Prostate gland (tissue), 2 donors: ENCODE measurements at regions not wholly inside any gene's neighbourhood (a gene's known extent, or its start where the extent isn't known, plus 50 kb on each side); places are given as distances from the start of the nearest gene placed in this dataset.

ENCODE experiments used
- DNase-seq: peaks from one replicate; pipeline ENCODE4 v3.0.0-alpha.2; 2019; ENCODE audit warnings: low spot score
- H3K27ac ChIP-seq, 2 donors: fragments of 200-600 bp; sonication (generic); 2 replicates each; pipeline ENCODE4 v1.5.1; 2017 to 2019
- H3K27me3 ChIP-seq: fragments of 200-600 bp; sonication (generic); replicated peaks from 2 replicates; pipeline ENCODE4 v1.5.1; 2019; ENCODE audit not compliant: insufficient read depth
- H3K36me3 ChIP-seq, 2 donors: fragments of 200-600 bp; sonication (generic); 1 replicate in 1 of 2; 2 replicates in 1 of 2; pipeline versions ENCODE4 v1.5.1 to v1.8.1; 2017 to 2019
- H3K4me1 ChIP-seq: fragments of 200-600 bp; sonication (generic); replicated peaks from 2 replicates; pipeline ENCODE4 v1.5.1; 2019
- H3K4me3 ChIP-seq, 2 donors: fragments of 200-600 bp; sonication (generic); 2 replicates each; pipeline ENCODE4 v1.5.1; 2017 to 2019
- H3K9me3 ChIP-seq: fragments of 200-600 bp; sonication (generic); 2 replicates; pipeline ENCODE4 v1.5.1; 2017
- CTCF ChIP-seq, 4 experiments: fragments of 200-600 bp in 2 of 4; fragments of 450-650 bp in 2 of 4; sonication (generic) in 2 of 4; IDR thresholded peaks; 1 replicate in 3 of 4; 2 replicates in 1 of 4; pipeline ENCODE4 v1.5.1; 2016 to 2019; ENCODE audit warnings: antibody characterized with exemption in 4 of 4, mild to moderate bottlenecking in 2 of 4, moderate library complexity in 2 of 4
- POLR2A ChIP-seq: fragments of 450-650 bp; IDR thresholded peaks from one replicate; pipeline ENCODE4 v1.6.1; 2016; ENCODE audit warnings: antibody characterized with exemption, mild to moderate bottlenecking
- POLR2AphosphoS5 ChIP-seq: sonication (generic); formaldehyde crosslinking; IDR thresholded peaks from one replicate; pipeline ENCODE4 v1.6.1; 2017; ENCODE audit warnings: antibody characterized with exemption
- WGBS: methylation state at CpG from one replicate; pipeline ENCODE4 v1.1.5; 2018; 5-methylcytosine and 5-hydroxymethylcytosine counted together
- intact Hi-C: fragments of 100-400 bp; cut with DNase I; formaldehyde crosslinking; loops from one replicate; pipeline ENCODE4 v1.14.2; 2022

DNA sequence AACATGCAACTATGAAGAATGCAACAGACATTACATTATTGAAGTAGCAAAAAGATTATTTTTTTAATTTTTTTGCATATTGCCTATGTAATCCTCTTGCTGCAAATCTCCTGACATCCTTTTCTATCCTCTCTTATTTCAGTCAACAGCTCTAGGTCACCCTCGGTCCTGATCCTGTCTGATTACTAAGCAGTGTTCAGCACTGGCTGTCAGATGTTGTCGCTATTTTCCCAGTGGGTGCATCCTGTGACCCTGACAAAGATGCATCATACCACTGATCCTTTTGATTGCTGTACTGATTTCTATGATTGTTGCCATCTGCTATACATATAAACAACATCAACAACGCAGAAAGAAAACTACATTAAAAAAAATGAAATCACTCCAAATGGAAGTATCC is 443.7 kb upstream of the PRR20A start:
- no peaks in the 10 kb centered on the region for H3K9me3 ChIP-seq
- intact Hi-C loops = no loop called here

GRCh38 chr13:56700324-56700723 is 440.4 kb upstream of the PRR20A start:
- H3K9me3 ChIP-seq = no peaks in the 10 kb centered on the region

More for the DNA sequence above, 443.7 kb upstream of the PRR20A start:
- Histone ChIP-seq H3K4me1 (no peaks in the 10 kb centered on the region), H3K4me3 (no peak overlapping the region), H3K27me3 (no peaks in the 10 kb centered on the region), H3K36me3 (no peaks in the 10 kb centered on the region), H3K27ac (no peak overlapping the region)
- no peak for TF ChIP-seq POLR2A
- TF ChIP-seq POLR2AphosphoS5 = no peak
- no peak for TF ChIP-seq CTCF (IDR thresholded peaks at IDR 0.05)
- DNase-seq = no peak
- WGBS = 81% methylated on average over 3 of the region's 3 CpGs

GRCh38 chr13:56706485-56706884 is 434.2 kb upstream of the PRR20A start:
- no peaks in the 10 kb centered on the region for H3K9me3 ChIP-seq
- DNase-seq = no peak
- no peak overlapping the region for H3K27ac ChIP-seq
- no peaks in the 10 kb centered on the region for H3K27me3 ChIP-seq
- WGBS = 26% methylated on average over 2 of the region's 2 CpGs
- no peaks in the 10 kb centered on the region for H3K4me1 ChIP-seq
- H3K4me3 ChIP-seq = no peak overlapping the region
- H3K36me3 ChIP-seq = no peaks in the 10 kb centered on the region
- TF ChIP-seq POLR2A = no peak
- intact Hi-C loops = no loop called here

More at GRCh38 chr13:56700324-56700723, 440.4 kb upstream of the PRR20A start:
- Histone ChIP-seq H3K27me3 (no peaks in the 10 kb centered on the region), H3K27ac (no peak overlapping the region), H3K36me3 (no peaks in the 10 kb centered on the region), H3K4me3 (no peak overlapping the region), H3K4me1 (no peaks in the 10 kb centered on the region)
- DNase-seq = no peak
- 91% methylated on average over 4 of the region's 4 CpGs for WGBS
- no peak for TF ChIP-seq POLR2AphosphoS5
- no peak for TF ChIP-seq POLR2A
- TF ChIP-seq CTCF (IDR thresholded peaks at IDR 0.05) = no peak
- intact Hi-C loops = no loop called here

GRCh38 chr13:56713656-56714055 is 427.1 kb upstream of the PRR20A start:
- intact Hi-C loops = no loop called here

DNA sequence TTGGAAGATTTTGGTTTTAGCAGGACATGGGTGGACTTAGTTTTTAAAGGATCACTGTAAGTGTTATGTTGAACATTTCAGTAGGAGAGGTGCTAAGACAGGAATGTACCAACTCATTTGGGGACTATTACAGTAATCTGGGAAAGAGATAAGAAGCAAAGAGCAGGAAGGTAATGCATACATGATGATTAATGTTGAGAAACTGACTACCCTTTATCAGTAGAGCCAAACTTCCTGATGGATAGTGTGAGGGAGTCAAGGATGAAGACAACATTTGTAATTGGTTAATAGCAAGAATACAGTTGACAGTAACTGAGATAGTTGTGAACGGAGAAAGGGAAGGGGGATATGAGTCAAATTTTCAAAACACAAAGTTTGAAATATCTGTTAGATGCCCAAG is 421.9 kb upstream of the PRR20A start:
- WGBS = 81% methylated on average over 1 of the region's 1 CpG
- Histone ChIP-seq H3K9me3 (no peaks in the 10 kb centered on the region), H3K27ac (no peak overlapping the region), H3K27me3 (no peaks in the 10 kb centered on the region), H3K4me3 (no peak overlapping the region), H3K4me1 (no peaks in the 10 kb centered on the region), H3K36me3 (no peaks in the 10 kb centered on the region)
- intact Hi-C loops = no loop called here
- DNase-seq = no peak
- TF ChIP-seq CTCF (IDR thresholded peaks at IDR 0.05) (no peak), POLR2AphosphoS5 (no peak), POLR2A (no peak)

More at GRCh38 chr13:56713656-56714055, 427.1 kb upstream of the PRR20A start:
- Histone ChIP-seq H3K9me3 (no peaks in the 10 kb centered on the region), H3K36me3 (no peaks in the 10 kb centered on the region), H3K27me3 (no peaks in the 10 kb centered on the region), H3K4me1 (no peaks in the 10 kb centered on the region), H3K27ac (no peak overlapping the region), H3K4me3 (no peak overlapping the region)
- no peak for TF ChIP-seq POLR2AphosphoS5
- TF ChIP-seq CTCF (IDR thresholded peaks at IDR 0.05) = no peak
- TF ChIP-seq POLR2A = no peak
- WGBS = 94% methylated on average over 2 of the region's 2 CpGs
- DNase-seq = no peak
